HG03095 (cell line): ENCODE measurements at regions not wholly inside any gene's neighbourhood (a gene's known extent, or its start where the extent isn't known, plus 50 kb on each side); places are given as distances from the start of the nearest gene placed in this dataset.
"Not testable (repeated sequence)": the region's sequence is repeated elsewhere in the genome, so short reads cannot be mapped to it uniquely, and the experiment has no call there.

Experiments
- ATAC-seq: cut with Tn5 transposase; IDR thresholded peaks from one replicate; pipeline ENCODE4 v1.9.1; 2021; ENCODE audit warnings: moderate library complexity; ENCODE audit not compliant: unreplicated experiment

DNA sequence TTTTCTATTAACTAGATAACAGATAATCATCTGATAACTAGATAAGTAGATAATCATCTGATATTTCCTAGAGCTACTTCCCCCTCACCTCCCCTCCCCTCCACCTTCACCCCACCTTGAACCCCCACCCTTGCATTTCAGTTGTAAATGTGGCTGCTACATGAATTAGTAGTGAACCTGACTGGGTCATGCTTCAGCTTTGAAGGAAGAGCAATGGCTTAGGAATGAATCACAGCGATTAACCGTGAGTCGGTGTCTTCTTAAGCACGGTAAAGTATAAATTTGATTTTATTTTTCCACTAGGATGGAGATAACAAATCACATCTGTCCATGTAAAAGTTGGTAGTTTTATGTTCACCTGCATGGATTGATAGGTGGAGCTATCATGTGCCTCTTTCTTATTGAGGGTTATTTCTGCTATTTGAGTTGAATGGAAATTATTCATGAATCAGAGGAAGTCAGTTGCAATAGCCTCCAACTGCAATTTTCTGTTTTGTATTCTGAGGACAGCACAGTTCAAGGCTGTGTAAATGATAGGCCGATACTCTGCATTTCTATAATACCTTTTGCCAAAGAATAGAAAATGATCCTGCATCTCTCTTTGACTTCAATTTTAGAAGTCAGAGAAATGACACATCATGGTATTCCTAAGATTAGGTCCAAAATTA is 235.0 kb downstream of the PTGER3 start:
- no peak for ATAC-seq

DNA sequence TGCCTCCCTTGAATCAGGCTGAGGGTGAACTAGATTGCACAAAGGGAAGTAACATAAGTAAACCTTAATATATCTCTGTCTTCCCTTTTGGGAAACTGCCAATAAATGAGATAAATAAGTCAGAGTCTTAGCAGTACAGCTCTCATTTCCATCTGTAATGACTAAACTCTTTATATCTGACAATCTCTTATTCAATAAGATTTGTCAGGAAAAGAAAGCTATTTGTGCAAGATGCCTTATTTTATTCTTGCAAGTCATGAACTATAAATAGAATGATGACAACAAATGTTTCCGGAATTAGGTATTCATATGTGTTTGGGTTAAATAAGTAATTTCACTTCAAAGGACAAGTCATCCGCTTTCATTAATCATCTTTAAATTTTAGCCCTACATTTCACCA is 229.2 kb downstream of the PTGER3 start:
- no peak for ATAC-seq

DNA sequence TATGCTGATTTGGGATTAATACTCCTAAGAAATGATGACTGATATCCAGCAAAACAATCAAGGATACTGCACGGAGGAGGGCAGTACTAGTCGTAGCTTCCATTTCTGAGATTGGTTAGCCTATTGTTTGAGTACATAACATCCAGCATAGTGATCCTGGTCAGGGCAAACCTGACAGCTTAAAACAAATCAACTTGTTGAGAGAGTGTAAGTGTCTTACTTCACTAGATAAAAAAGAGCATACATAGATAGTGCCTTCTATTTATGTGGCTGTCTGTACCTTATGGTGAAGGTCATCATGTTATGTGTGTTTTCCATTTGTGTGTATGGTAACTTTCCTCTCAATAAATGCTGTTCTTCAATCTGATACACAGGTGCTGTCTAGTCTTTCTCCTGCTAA is 228.4 kb downstream of the PTGER3 start:
- ATAC-seq, result no peak

DNA sequence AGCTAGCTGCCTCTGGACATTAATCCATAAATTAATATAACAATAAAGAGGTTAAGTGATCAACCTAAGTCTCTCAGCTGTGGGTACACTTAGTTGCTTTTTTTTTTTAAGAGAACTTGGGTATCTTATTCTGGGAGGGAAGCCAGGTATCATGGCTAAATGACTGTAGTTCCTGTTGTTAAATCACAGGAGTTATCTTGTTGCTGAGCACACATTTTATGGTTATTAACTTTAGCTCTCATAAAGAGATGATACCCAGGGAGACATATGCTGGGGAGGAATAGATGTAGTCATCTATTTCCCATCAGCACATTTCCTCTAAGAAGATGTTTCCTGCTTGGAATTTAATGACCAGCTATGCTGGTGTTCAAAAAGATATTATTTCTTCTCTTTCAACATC is 227.8 kb downstream of the PTGER3 start:
- ATAC-seq, result no peak

DNA sequence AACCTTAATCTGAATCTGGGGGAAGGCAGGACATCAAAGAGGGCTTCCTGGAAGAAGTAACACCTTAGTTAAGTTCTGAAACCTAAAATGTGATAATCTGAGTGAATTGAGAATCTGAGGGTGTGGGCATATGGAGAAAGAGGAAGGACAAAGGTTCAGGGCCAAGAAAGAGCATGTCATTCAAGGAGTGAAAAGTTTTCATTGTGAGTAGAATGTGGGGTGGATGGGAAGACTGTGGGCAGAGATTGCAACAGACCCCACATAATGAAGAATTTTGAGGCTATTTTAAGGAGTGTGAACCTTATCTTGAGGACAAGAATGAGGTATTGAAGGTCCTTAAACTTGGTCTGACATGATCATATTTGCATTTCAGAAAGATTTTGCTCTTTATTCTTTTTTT is 227.2 kb downstream of the PTGER3 start:
- ATAC-seq, result no peak

DNA sequence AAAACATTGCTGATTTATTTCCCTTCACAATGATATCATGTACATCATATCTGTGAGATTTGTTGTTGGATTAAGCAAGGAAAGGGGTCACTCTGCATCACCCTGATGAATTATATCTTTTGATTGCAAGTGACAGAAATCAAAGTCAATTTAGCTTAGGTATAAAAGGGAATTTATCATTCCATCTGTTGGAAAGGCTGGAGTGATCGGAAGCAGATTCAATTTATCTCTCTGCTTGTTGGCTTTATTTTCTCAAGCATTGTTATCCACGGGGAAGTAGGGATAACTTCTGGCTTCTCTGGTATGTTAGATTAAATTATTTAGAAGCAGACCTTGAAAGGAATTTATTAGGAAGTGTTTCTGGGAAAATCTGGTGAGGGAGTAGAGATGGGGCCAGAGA is 226.6 kb downstream of the PTGER3 start:
- no peak for ATAC-seq

DNA sequence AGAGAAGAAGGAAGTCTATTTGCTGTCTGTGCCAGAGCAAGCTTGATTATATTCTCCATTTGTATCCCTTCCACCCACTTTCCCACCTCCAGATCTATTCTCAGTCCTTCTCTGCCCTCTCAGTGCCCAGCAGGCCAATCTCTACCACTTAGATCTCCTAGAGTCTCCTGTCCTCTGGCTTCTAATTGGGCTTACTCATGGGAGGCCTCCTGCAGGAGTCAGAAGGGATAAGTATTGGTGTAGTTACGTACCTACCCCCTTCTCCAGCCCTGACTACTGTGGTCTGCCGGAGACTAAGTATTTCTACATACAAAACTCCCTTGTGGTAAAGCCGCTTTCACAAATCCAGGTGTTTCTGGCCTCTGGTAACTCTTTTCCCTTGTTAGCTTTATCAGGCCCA is 221.2 kb downstream of the PTGER3 start:
- no peak for ATAC-seq

DNA sequence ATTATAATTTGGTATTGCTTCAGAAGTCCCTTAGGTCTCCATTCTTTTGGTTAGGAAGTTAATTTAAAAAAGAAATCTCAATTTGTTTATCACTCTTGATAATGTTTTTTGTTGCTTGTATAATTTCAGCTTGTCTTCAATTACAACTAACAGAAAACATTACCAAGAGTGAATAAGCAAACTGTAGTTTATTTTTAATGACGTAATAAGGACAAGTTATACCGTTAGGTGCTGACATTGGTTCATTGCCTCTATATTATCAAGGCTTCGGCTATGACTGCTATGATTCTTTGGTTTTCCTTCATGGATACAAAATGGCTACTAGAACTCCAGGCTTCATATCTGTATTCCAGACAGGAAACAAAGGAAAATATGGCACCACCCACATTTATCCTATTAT is 220.6 kb downstream of the PTGER3 start:
- no peak for ATAC-seq

DNA sequence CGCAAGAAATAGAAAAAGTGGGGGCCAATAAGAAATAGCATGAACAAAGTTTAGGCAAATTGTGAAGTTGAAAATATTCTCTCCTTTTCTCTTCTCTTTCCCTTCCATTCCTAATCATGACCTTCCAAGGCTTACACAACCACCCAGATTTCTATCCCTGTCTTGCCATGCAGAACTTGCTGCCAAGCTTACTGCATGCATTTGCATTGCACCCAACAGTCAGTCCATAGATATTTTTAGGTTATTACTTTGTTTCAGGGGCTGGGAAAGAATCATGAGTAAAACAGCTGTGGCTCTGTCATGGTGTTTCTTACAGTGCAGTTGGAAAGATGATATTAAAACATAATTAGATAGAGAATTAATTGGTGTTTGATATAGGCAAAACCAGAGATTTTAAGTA is 219.4 kb downstream of the PTGER3 start:
- ATAC-seq, result no peak

DNA sequence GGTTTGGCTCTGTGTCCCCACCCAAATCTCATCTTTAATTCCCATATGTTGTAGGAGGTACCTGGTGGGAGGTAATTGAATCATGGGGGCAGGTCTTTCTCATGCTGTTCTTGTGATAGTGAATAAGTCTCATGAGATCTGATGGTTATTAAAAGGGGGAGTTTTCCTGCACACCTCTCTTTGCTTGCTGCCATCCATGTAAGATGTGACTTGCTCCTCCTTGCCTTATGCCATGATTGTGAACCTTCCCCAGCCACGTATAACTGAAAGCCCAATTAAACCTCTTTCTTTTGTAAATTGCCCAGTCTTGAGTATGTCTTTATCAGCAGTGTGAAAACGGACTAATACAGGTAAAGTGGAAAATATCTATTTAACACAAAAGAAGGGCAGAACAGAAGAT is 213.3 kb downstream of the PTGER3 start:
- not testable (repeated sequence) for ATAC-seq

DNA sequence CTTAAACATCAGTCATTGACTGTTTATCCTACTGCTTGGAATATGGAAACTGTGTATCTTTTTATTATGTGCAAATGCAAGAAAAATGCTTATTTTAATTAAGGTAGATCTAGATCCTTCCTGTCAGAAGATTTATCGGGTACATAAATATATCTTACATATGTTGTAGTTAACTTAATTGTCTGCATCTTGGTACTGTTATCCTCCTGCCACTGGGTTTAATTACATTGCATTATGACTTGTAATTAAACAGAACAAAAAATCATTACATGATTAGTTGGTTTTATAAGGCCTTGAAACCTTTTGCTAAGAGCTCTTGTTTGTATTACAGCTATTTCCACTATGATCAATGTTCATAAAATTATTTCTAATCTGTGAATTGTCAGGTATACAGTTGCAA is 211.2 kb downstream of the PTGER3 start:
- no peak for ATAC-seq

DNA sequence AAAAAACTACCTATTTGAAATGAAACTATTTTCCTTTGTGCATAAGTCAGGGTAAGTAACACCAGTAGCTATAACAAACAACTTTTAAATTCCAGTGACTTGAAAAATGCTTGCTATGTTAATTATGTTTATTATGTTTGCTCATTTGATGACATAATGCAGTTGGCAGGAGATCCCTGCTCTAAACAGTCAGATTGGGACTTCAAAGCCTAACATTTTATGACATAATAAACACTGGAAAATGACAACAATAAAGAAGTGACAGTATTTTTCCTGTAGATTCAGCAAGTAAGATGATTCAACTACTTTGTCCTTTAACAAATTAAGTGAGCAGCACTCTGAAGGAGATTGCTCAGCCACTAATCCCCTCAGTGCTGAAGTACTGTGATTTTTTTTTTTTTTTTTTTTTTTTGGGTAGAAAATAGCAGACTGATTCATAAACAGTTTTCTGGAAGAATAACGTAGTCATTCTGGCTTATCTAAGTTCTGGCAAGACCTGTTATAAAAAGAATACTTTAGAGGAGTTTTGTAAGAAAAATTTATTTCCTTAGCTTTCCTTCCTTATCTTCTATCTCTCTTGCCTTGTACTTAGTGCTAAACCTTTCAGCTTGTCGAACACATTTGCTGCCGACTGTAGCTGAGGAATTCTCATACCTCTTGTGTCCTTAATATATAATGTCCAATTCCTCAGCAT is 207.2 kb downstream of the PTGER3 start:
- ATAC-seq, result no peak

DNA sequence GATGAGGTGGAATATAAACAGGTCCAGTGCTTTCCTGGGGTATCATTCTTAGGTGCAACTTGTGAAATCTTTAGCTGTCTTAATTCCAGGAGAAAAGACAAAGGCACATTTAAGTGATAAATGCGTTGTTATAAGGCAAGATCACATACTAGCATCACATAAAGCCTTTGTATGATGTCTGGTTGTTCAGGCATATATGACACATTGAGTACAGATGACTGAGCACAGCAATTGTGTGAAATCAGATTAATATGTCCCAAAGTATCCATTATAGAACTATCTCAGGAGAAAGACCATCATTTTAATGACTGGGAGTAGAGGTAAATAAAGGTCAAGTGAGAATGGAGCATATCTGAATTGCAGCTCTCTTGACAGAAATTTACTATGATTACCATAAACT is 205.1 kb downstream of the PTGER3 start:
- ATAC-seq, result no peak

DNA sequence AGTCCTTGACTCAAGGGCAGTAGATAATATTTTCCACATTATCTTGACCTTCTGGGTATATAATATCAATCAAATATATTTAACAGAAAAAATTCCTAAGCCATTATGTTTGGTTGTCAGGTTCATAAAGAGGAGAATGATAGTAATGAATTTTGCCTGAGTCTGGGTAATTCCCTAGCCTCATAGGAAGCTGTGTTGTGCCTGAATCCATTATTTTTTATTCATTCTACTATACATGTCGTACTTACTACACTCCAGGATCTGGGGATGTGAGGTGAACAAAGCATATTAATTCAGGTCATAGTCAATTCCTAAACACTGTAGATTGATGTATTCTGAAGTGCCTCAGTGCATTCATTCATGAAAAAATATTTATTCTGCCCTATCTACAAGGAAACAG is 204.2 kb downstream of the PTGER3 start:
- ATAC-seq, result no peak

DNA sequence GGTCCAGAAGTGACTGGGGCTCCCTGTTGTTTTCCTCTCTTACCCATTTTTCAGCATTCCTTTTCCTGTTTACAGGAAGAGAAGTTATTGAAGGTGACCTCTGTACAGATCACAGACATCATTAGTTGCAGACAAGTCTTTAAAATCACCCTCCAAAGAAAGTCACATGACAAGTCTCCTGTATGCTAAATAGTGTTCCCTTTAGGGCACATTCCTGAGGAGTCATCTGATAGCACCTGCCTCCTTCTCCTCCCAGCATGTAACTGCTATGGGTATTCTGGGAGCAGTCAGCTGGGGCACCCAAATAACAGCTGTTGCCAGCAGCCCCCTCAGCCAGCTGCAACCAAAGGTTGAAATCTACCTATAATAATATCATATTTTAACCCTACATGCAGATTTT is 200.6 kb downstream of the PTGER3 start:
- no peak for ATAC-seq

DNA sequence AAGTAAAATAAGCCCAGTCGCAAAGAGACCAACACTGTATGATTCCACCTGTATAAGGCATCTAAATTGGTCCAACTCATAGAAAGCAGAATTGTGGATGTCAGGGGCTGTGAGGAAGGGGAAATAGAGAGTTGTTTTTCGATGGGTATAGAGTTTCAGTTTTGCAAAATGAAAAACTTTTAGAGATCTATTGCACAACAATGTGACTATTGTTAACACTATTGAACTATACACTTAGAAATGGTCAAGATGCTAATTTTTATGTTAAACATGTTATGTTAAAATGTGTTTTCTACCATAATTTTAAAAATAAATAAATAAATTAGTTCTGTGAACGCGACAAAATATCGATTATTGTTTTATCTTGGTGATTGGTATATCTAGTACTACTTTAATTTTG is 192.4 kb downstream of the PTGER3 start:
- no peak for ATAC-seq

DNA sequence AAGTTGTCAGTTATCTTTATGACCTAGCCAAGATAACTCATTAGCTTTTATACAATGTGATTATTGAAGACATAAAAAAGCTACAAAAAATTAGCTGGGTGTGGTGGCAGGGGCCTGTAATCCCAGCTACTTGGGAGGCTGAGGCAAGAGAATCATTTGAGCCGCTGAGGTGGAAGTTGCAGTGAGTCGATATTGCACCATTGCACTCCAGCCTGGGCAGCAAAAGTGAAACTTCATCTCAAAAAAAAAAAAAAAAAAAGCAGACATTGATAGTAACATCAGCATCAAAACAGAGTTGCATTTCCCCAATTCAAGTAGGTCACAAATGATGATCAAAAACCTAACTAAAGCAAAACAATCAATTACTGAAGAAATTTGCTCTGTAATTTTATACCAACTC is 191.4 kb downstream of the PTGER3 start:
- no peak for ATAC-seq

DNA sequence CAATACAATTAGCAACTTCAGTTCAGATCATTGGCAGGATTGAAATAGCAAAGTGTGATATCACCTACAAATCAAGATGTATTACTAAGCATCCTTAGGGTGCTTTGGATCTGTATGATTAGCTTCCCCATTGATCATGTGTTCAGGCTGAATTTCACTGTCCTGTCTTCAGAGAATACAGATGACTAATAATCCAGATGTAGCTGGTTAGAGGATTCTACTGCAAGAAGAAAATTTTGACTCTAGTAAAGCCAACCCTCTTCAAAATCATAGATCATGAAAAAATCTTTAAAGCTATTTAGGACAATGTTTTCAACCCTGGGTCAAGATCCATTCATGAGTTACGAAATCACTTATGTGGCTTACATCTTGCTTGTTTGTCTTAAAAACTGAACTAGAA is 184.4 kb downstream of the PTGER3 start:
- no peak for ATAC-seq

DNA sequence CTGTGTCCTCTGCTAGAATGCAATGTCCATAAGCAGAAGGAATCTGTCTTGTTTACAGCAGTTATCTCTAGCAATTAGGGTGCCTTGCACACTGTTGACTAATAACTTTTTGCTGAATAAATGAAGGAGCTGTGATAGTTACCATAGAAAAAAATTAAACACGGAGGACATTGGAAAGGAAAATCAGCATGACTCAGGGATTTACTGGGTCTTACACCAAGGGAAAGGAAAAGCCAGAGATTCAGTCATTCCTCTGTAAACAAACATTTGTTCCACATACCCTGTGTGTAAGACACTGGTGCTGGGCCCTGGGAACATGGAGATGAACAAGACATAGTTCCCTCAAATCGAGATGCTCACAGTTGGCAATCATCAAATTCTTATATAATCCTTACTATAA is 183.3 kb downstream of the PTGER3 start:
- no peak for ATAC-seq

DNA sequence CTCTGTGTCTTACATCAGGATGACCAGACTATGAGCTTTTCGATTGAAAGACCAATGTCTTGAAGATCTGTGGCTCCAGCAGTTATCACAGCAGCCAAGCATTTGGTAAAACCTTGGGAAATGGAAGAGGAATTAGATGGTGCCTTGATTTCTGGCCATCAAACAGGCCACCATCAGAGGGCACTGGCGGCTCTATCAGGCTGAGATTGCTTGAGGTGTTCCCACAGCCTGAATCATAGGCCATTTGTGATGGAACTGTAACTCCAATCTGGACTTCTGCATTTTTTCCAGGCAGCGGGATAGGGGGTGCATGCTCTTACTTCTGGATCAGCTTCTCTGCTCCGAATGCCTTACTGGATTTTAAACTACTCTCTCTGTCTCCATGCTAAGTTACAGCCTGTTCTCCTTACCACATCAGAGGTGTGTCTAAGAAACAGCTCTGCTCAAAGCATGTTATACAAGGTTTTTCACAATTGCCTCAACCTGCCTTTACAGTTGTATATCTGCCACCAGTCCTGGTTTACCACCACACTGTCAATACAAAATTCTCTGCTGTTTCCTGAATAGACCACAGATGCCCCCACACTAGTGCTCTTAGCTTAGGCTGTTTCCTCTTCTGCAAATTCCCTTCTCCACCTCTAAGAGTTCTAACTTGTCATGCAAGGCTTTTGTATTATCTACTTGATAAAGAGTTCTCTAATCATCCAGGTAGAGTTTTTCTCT is 180.9 kb downstream of the PTGER3 start:
- ATAC-seq, result no peak

DNA sequence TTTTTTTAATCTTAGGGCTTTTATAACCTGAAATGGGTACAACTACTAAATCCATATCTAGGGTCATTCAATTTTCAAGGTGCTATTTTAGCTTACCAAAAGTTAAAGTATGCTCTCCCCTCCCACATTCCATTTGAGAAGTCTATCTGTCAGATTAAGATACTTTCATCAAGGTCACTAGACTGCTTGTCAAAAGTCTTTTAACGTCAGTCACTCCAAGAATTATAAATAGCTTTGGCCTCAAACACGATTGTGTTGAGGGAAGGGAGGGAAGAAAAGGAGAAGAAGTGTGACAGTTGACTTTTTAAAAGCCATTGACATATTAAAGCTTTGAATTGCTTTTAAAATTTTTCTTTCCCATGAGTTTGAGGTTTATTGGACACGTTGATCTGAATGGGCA is 175.8 kb downstream of the PTGER3 start:
- ATAC-seq, result no peak

DNA sequence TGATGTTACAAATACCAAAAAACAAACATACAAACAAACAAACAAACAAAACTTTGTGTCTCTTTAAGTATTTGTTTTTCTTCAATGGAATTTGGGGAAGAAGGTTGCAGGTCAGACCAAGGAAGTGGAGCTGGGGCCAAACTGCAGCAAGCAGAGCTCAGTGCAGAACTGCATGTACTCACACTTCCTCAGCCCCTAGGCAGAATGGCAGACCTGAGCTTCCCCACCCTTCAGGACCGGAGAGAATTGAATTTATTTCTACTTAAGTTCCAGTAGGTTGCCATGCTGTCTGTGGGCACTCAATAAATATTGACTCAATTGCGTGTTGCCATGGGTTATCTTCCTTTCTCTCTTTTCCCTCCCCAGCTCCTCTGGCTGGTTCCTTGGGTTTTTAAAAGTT is 173.6 kb downstream of the PTGER3 start:
- ATAC-seq, result no peak
